Stimulated activated naive CD4-positive, alpha-beta T cell (primary cell): ENCODE measurements at regions not wholly inside any gene's neighbourhood (a gene's known extent, or its start where the extent isn't known, plus 50 kb on each side); places are given as distances from the start of the nearest gene placed in this dataset.
A peak's percentile ranks its signal among the peaks of the same experiment; 100 is the strongest.
"Not testable (repeated sequence)": the region's sequence is repeated elsewhere in the genome, so short reads cannot be mapped to it uniquely, and the experiment has no call there.

ENCODE experiments used
- DNase-seq, 6 experiments: peaks; one replicate each; lab custom pipeline; 2025; lab: John Stamatoyannopoulos, UW

DNA sequence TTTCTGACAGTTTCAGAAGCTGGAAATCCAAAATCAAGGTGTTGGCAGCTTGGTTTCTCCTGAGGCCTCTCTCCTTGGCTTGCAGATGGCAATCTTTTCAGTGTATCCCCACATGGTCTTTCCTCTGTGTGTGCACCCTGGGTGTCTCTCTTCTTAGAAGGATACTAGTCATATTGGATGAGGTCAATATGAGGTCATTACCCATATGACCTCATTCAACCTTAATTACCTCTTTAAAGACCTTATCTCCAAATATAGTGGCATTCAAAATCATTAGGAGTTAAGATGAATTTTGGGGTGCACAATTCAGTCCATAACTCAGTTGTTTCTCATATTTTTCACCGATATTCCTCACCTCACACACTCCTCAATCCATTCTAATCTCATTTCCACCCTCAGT lies 92.4 kb upstream of the TGM3 start:
- DNase-seq = no peak

DNA sequence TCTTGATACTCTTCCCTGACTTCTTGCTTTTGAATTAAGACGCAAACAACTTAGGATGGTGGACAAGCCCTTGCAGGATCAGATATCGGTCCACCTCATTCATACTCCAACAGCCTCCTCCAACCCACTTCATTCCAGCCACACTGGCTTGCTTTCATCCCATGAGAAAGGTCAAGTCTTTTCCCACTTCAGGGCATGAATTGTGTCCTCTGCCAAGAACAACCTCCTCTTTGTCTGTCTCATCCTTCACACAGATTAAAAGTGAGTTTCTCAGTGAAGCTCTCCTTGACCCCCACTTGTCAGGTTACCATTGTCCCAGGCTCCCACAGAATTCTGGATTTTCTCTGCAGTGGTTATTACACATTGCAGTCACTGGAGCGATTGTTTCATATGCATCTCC lies 91.8 kb upstream of the TGM3 start:
- no peak for DNase-seq

DNA sequence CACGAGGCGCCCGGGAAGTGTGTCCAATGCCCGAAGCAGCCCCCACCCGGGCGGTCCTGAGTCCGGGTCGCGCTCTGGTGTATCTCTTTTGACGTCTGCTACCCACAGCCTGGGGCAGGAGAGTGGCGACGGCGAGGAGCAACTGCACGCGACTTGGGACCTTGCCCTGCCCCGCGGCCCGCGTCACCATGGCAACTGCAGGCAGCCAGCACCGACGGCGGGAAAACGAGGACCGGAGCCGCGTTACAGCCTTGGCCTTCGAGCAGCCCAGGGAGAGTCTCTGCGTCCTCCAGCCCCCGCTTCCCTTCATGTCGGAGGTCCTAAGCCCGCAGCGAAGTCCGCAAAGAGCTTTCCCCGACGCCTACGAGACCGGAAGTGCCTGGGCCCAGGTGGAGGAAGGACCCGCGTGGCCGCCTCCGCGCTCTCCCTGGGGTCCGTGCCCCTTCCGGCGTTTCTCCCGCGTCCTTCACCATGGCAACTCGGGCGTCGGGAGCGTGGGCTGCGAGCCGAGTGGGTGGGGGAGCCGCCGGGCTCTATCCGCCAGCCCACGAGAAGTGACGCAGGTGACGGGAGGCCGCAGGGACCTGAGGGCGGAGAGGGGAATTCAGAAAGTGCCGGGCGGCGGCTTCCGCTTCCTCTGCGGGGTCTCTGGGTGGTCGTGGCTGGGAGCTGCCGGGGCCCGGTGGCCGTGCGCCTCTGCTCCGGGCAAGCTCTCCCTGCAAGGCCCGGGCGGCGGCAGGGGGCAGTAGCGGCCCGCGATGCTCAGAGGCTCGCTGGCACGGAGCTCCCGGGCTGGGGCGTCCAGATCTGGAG lies 88.6 kb upstream of the TGM3 start:
- DNase-seq = peak in 5 of 6 experiments; percentile 1 to 28 (median 12)

DNA sequence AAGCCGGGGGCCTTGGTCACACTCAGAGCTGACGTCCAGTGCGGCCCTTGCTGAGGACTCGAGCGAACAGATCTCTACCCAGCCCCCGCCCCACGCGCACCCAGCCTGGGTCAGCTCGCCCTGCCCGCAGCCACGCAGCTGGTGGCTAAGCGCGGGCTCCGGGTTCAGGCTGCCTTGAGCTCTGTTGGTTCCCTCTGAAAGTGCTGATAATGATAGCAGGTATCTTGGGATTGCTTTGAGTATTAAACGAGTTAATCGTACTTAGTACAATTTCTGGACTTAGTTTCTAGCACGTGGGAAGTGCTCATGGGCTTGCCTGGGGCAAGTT lies 88.1 kb upstream of the TGM3 start:
- no peak for DNase-seq

DNA sequence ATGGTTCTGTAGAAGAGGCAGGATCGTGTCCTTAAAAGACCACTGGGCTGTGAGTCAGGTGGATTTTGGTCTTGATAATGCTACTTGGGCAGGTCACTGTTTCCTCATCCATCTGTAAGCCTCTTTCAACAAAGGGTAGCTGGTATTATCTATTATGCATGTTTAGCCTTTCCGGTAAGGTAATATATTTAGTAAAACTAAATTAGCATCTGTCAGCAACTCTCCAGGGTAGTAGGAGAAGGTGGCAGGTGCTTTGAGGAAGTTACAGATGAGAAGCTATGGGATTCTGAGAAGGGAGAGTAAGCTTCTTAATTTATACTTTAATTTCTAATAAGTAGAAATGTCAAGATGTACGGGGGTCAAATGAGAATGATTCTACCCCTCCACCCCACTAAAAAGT lies 86.9 kb upstream of the TGM3 start:
- no peak for DNase-seq

DNA sequence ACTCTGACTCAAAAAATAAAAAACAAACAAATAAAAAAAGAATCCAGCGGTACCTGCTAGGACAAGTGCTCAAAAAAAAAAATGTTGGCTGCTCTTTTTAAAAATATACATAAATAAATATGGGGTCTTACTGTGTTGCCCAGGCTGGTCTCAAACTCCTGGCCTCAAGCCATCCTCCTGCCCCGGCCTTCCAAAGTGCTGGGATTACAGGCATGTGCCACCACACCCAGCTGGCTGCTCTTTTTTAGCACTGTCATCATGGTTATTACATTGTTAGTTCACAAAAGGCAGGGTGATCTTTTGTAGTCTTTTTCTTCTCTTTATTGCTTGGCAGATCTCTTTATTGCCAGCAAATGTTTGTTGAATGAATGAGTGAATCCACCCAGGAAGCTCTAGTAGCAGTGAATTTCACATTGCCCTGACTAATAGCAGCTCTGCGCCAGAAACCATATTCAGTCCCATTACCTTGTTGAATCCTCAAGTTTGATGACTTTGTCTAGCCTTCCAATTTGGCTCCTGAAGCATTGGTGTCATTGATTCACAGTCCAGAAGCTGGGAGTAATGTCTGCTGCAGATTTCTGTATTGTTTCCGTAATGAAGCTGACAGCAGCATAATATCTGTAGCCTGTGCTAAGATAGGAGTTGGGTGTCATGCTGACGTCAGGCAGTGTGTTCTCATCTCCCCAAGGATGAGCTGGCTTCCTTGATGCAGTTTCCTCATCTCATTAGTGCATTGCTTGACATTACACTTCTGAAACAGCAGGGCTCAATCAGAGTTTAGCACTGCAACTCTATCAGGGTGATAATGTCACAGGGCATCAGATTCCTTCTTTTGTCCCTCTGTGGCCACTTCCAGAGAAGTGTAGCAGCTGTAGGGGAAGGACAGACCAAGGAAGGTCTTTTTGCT lies 84.9 kb upstream of the TGM3 start:
- DNase-seq = no peak

DNA sequence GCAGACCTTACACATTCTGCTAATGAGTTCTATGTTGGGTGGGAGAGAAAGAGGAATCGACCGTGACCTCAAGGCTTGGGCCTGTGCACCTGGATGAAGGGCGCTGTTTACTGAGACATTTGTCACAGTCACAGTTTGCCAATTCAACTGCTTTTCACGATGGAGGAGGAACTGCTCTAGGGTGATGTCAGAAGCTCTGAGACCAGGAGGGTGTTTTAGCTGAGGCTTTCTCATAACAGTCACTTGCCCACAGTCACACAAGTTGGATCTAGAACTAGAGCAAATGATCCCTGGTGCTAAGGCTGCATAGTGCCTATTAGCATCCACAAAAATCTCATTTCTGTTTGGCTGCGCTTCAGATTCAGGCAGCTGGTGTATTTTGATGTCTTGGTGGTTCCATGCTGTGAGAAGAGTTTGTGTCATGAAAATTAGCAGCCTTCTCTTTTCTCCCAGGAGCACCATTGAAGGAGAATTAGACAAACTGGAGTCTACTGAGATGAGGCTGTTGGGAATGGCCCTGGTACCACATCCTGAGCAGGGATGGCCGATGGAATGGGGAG lies 83.3 kb upstream of the TGM3 start:
- no peak for DNase-seq

DNA sequence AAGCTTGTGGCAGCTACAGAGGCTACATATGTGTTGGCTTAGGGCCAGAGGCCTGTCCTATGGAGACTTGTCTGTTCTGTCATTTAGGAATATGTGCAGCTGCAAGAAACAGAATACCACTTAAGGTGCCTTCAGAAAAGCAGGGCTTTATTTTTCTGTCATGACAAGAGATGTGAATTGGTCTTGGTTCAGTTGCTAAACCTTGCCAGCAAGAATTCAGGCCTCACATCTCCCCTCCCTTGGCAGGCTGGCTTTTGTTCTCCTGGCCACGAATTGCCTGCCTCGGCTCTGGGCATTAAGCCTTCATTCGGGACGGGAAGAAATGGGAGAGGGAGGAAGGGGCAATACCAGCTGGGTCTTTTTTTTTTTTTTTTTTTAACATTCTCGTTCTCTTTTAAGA lies 82.4 kb upstream of the TGM3 start:
- DNase-seq = no peak

DNA sequence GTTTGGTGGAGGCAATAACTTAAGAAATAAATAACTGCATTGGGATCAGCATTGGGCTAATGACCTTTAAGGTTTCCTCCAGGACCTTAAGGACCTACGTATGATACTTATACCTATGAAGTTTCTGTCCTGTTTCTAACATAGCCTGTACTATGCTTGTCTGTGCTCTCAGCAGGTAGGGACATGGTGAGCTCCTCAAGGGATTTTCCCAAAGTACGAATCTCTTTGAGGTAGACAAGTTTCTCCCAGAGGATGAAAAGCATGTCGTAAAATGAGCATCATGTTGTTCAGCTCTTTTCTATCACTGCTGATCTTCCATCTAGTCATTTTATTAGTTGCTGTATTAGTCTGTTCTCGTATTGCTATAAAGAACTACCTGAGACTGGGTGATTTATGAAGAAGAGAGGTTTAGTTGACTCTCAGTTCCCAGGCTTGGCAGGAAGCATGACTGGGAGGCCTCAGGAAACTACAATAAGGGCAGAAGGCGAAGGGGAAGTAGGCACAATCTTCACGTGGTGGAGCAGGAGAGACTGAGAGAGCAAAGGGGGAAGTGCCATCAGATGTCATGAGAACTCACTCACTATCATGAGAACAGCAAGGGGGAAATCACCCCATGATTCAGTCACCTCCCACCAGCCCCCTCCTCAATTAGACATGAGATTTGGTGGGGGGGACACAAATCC lies 77.8 kb upstream of the TGM3 start:
- no peak for DNase-seq

DNA sequence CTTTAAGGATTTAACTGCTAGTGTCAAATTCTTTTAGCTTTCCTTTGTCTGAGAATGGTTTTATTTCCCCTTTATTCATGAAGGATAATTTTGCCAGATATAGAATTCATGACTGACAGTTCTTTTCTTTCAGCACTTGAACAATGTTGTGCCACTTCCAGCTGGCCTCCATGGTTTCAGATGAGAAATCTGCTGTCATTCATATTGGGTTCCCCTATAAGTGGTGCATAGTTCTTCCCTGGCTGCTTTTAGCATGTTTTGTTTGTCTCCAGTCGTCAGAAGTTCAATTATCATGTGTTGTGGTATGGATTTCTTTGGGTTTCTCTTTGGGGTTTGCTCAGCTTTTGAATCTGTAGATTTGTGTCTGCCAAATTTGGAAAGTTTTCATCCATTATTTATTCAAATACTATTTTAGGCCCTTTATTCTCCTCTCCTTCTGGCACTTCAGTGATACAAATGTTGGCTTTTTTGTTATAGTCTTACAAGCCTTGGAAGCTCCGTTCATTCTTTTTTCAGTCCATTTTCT lies 76.3 kb upstream of the TGM3 start:
- no peak for DNase-seq

DNA sequence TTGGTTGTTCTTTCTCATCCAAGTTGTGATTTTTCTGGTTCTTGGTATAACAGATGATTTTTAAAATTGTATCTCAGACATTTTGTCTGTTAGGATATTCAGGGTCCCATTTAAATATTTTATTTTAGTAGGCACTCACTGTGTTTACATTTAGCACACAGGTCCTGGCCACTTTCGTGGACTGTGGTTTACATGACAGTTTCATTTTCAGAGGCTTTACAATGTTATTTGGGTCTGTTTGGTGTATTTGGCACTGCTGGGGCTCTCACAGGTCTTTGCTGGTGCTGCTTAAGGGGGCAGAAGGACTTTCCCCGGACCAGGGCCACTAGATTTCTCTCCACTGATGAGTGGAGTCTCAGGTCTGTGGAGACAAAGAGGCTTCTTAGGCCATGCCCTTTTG lies 75.5 kb upstream of the TGM3 start:
- no peak for DNase-seq

DNA sequence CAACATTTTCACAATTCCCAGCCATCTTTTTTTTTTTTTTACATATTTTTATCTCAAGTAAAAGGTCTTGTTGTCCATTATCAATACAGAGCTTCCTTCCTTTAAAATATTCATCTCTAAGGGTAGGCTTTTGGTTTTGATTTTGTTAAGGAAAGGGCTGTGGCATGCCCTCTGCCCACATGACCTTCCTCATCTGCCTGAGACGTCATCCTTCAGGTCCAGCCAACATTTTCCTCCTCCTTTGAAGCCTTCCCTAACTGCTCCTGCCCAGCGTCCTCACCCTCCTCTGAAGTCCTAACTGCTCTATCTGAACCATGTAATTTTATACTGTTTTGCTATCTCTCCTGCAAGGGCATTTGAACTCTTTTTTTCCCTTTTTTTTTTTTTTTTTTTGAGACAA lies 73.9 kb upstream of the TGM3 start:
- no peak for DNase-seq

DNA sequence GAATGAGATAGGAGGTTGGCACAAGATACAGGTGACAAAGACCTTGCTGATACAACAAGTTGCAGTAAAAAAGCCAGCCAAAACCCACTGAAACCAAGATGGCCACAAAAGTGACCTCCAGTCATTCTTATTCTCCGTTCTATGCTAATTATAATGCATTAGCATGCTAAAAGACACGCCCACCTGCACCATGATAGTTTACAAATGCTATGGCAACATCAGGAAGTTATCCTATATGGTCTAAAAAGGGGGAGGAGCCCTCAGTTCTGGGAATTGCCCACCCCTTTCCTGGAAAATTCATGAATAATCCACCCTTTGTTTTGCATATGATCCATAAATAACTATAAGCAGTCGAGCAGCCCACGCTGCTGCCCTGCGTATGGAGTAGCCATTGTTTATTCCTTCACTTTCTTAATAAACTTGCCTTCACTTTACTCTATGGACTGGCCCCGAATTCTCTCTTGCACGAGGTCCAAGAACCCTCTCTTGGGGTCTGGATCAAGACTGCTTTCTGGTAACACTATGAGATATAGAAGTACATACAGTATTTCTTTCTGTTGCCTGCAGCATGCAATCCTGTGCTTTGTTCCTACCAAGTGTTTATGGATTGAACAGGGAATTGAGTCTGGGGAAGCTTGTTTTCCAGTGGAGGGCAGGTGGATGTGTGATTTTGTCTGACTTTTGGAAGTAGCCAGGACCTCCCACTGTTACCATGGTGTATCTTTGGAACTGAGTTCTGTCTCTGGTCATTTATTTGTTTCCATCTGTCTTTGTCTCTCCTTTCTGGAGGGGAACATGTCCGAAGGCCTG lies 72.0 kb upstream of the TGM3 start:
- DNase-seq = no peak

DNA sequence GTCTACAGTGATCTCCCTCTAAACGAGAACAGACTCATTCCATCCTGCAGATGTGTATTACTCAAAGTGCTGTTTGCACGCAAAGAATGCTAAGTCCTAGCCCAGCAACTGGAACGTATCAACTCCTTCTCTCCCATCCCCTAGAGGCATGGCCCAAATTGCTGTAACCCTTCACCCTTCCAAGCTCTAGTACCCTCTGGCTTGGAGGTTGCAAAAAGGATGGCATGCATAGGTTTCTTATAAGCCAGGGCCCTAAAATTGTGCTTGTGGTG lies 71.5 kb upstream of the TGM3 start:
- DNase-seq = no peak

DNA sequence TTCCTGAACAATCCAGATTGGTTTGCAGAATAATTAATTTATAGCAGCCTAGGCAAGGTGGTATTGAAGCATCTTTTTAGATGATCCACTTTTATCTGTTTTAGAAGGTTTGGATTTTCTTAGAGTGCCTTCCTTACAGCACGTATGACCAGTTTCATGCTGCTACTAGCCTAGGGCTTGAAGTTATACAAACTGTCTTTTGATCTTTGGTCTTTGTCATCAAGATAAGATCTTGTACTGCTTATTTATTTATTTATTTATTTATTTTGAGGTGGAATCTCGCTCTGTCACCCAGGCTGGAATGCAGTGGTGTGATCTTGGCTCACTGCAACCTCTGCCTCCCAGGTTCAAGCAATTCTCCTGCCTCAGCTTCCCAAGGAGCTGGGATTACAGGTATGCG lies 68.5 kb upstream of the TGM3 start:
- DNase-seq = not testable (repeated sequence)

DNA sequence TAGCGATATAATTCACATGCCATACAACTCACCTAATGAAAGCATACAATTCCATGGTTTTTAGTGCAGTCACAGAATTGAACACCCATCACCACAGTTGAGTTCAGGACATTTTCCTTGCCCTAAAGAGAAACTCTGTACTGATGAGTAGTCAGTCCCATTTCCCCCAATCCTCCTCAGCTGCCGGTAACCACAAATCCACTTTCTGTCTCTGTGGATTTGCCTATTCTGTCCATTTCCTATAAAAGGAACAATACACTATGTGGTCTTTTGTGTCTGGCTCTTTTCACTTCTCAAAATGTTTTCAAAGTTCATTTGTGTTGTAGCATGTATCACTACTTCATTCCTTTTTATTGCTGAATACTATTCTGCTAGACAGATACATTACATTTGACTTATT lies 67.9 kb upstream of the TGM3 start:
- DNase-seq = no peak

DNA sequence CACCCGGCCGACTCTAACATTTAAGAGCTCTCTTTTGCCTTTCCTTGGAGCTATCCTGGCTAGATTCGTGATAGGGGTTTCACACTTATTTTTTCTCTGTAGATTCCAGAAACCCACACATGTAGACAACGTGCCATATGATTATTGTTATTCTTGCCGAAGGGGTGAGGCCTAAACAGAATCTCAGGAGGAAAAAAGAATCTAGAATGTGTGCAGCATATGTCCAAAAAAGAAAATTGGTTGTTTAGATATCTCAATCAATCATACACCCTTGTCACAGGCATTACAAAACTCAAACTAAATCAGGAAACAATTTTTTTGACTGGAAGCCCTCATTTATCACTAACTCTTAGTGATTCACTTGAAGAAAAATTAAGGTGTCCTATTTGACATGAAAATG lies 66.9 kb upstream of the TGM3 start:
- DNase-seq = no peak

DNA sequence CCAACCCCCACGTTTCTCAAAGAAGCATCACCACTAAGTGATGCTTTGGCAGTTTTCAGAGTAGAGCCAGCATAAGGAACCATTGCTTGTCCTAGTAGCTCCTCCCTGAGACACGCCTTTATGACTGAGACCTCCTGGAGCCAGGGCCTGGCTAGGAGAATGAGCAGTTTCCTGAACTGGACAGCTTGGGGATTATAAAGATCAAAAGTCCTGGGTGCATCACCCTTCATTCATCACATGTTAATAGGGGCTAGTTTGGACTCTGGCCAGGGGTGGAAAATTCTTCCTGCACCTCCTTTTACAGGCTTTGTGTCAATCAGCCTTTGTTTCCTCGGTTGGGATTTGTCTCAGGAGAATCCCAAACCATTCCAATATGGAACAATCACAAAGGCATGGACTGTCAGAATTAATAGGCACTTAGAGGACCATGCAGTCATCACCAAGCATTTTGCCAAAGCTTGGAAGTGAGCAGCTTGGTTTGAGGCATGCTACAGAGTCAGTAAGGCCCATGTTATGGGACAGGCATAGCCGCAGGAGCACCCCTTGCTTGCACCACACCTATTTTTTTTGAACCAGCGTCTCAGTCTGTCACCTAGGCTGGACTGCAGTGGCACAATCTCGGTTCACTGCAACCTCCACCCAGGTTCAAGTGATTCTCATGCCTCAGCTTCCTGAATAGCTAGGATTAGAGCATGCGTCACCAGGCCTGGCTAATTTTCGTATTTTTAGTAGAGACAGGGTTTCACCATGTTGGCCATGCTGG lies 64.9 kb upstream of the TGM3 start:
- DNase-seq = no peak

DNA sequence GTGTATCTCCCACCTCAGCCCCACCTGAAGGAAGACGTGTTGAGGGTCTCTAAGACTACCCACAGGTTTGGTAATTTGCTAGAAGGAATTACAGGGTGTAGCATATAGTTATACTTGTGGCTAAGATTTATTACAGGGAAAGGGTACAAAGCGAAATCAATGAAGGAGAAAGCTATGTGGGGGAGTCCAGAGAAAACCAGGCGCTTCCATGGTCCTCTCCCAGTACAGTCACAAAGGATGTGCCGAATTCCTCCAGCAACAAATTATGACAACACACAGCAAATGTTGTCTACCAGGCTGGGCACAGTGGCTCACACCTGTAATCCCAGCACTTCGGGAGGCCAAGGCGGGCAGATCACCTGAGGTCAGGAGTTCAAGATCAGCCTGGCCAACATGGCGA lies 64.1 kb upstream of the TGM3 start:
- no peak for DNase-seq

DNA sequence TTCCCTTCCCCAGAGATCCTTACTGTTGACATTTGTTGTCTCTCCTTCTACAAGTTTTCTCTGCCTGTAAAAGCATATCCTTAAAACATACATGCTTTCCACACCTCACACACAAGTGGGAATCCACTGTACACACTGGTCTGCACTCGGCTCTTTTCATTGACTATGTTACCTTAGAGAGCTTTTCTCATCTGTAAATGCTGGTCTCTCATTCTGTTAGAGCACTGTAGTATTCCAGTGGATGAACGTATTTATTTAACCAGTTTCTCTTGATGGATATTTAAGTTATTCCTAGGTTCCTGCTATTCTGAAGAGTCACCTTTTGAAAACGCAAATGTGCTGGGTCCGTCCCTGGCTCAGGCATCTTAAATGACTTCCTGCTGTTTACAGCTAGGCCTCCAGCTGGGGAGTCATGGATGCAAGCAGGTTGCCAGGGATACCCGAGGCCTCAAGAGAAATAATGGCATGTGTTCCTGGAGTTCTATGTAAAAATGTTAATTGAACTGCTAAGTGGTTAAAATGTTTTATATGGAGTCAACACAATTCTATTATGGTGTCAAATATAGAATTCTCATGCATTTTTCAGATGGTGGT lies 61.1 kb upstream of the TGM3 start:
- no peak for DNase-seq

DNA sequence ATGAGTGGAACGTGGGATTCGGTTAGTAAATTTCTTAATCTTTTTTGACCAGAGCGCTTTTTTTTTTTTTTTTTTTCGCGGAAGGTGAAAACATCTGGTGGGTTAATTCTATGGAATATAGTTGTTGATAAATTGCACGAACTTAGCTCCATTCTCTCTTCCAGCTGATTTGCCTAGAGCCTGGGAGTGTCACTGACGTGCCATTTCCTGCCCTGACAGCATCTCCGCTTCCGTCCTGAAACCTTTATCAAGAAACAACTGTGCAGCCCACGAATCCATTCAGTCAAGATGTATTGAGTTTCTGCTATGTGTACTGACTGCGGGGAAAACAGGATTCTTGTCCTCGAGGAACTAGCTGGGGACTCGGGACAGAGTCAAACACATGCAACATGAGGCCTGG lies 59.5 kb upstream of the TGM3 start:
- peak in 1 of 6 experiments; percentile 3 for DNase-seq
